ENCODE measurements at regions not wholly inside any gene's neighbourhood (a gene's known extent, or its start where the extent isn't known, plus 50 kb on each side); places are given as distances from the start of the nearest gene placed in this dataset.

DNA sequence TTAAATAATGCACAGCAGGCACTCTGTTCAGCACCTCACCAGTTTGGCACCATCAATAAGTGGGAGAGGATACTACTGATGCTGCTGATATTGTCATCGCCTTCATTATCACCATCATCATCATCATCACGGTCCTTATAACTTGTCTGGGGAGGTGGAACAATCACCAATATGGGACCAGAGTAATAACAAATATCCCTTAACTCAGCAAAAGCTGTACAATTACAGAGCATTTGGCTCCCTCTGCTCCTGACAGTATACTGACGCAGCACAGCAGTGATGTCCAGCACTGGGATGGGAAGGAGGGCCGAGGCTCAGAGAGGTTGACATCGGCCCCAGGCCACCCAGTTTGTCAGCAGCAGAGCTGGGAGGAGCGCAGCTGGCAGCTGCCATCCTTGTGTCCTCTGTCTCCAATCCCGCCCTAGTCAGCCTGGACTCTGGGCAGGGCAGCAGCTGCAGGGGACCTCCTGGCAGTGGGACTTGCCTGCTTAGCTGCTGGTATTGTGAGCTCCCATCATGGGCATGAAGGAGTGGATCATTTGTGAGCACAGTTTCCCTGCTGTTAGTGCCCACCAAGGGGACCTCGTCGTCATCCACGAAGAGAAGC lies 90.0 kb downstream of the DHCR7 start:
- H3K4me3 ChIP-seq (ENCODE audit: low read depth, low read length), result no peak overlapping the region
- ChIA-PET CTCF (interaction anchor here (1.4 kb wide), 1 partner anchor 16 kb away, joined by 3 read pairs; no protein-coding TSS in a partner anchor), POLR2A (no interaction called here)
- DNase-seq (ENCODE audit: low read depth, low spot score), result no peak
- TF ChIP-seq, protein P1, sequence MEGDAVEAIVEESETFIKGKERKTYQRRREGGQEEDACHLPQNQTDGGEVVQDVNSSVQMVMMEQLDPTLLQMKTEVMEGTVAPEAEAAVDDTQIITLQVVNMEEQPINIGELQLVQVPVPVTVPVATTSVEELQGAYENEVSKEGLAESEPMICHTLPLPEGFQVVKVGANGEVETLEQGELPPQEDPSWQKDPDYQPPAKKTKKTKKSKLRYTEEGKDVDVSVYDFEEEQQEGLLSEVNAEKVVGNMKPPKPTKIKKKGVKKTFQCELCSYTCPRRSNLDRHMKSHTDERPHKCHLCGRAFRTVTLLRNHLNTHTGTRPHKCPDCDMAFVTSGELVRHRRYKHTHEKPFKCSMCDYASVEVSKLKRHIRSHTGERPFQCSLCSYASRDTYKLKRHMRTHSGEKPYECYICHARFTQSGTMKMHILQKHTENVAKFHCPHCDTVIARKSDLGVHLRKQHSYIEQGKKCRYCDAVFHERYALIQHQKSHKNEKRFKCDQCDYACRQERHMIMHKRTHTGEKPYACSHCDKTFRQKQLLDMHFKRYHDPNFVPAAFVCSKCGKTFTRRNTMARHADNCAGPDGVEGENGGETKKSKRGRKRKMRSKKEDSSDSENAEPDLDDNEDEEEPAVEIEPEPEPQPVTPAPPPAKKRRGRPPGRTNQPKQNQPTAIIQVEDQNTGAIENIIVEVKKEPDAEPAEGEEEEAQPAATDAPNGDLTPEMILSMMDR (IDR thresholded peaks at IDR 0.05; ENCODE audit: insufficient read depth, low read length, missing control alignments), result no peak

DNA sequence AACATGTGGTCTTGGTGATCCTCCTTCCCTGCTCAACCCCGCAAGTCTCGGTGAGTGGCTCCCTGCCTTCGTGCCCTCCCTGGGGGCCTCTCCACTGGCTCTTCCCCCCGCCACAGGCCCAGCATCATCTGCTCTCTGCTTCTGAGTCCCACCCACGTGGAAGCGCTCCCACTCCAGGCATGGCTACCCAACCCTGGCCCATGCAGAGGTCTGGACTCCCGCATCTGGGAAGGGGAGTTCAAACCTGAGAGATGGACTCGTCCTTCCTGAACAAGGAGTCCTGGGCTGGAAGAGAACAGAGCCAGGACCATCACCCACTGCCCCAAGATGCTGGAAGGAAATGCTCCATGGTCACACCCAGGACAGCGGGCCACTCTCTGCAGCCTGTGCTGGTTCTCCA lies 90.8 kb downstream of the DHCR7 start:
- DNase-seq (ENCODE audit: low read depth, low spot score), result no peak
- ChIA-PET CTCF (no interaction called here), POLR2A (no interaction called here)
- H3K4me3 ChIP-seq (ENCODE audit: low read depth, low read length), result no peak overlapping the region
- TF ChIP-seq, protein P1 (IDR thresholded peaks at IDR 0.05; ENCODE audit: insufficient read depth, low read length, missing control alignments), result no peak

DNA sequence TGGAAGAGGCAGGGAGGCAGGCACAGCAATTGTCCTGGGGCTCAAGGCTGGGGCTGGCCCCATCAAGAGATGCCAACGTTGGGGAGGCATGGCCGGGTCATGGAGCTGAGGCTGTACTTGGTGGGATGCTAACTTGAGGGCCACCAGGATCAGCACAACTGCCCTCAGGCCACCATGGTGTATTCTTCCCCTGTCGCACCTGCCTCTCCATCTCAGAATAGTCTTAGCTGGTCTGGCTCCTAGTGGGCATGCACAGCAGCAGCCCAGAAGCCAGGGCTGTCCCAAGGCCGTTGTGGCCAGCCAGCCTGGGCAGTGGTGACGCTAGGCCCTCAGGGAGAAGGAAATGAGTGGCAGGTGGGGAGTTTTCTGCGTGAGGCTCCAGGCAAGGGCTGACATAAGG lies 91.3 kb downstream of the DHCR7 start:
- TF ChIP-seq, protein P1 (IDR thresholded peaks at IDR 0.05; ENCODE audit: insufficient read depth, low read length, missing control alignments), result no peak
- ChIA-PET CTCF (no interaction called here), POLR2A (no interaction called here)
- no peak for DNase-seq (ENCODE audit: low read depth, low spot score)
- H3K4me3 ChIP-seq (ENCODE audit: low read depth, low read length), result no peak overlapping the region

DNA sequence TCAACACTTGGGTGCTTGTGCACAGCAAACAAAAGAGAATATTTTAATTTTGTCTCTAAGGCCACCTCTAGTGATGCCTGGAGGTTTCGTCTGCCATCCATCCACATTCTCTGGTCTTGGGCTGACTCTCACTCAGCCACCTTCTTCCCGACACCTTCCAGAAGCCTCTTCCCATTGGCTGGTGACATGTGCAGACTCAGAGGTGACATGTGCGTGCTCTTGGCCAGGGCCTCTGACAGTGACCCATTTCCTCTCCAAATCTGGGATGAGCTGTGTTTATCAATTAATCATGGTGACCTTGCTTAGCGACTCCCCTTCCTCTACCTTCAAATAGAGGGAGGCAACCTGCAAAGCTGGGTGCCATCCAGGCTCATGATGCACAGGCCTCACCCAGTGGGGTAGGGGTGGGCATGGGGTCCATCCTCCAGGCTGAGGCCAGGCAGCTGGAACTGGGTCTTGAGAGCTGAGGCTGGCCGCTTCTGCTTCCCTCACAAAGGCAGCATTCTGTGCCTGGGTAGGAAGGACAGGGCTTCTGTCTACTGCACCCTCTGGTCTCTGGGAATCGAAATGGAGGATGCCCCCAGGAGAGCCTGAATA lies 91.8 kb downstream of the DHCR7 start:
- TF ChIP-seq, protein P1 (IDR thresholded peaks at IDR 0.05; ENCODE audit: insufficient read depth, low read length, missing control alignments), result no peak
- CTCF ChIA-PET, result no interaction called here
- POLR2A ChIA-PET, result no interaction called here
- DNase-seq (ENCODE audit: low read depth, low spot score), result no peak
- no peak overlapping the region for H3K4me3 ChIP-seq (ENCODE audit: low read depth, low read length)

DNA sequence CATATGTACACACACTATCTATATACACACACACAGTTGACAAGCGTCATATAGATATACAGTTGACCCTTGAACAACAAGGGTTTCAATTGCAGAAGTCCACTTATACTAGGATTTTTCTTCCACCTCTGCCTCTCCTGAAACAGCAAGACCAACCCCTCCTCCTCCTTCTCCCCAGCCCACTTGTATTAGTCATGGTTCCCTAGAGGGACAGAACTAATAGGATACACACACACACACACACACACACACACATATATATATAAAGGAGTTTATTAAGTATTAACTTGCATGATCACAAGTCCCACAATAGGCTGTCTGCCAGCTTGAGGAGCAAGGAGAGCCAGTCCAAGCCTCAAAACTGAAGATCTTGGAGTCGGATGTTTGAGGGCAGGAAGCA lies 92.9 kb downstream of the DHCR7 start:
- POLR2A ChIA-PET, result no interaction called here
- TF ChIP-seq, protein P1 (IDR thresholded peaks at IDR 0.05; ENCODE audit: insufficient read depth, low read length, missing control alignments), result no peak
- no peak overlapping the region for H3K4me3 ChIP-seq (ENCODE audit: low read depth, low read length)
- no peak for DNase-seq (ENCODE audit: low read depth, low spot score)
- CTCF ChIA-PET, result interaction anchor here (1.1 kb wide), 1 partner anchor 500 kb away, joined by 3 read pairs; no protein-coding TSS in a partner anchor

DNA sequence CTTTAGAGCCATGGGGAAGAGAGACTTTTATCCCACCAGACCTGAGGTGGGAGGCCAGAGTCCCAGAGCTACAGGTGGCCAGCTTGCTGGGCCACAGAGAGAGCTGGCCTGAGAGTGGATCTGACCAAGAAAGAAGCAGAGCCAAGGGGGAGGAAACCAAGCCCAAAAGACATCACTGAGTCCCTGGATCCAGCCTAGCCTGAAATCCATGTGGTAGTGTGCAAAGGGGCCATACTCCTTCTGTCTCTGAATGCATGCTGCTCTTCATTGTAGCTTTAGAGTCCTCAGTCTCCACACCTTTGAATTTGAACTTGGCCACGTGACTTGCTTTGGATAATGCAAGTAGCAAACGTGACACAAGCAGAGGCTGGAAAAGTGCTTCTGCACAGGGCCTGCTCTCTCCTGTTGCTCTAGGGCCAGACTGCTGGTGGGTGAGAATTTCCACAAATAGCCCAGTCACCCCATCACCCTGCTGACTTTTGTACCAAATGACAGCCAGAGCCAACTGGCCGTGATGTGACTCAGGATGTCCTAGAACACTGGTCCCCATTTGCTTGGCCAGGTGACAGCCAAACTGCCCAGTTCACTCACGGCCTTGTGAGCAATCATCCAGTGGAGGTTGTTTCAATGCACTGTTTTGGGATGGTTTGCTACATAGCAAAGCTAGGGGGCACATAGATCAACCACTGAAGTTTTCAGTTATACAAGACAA lies 93.6 kb downstream of the DHCR7 start:
- ChIA-PET CTCF (interaction anchor here (1.1 kb wide), 1 partner anchor 499 kb away, joined by 3 read pairs; no protein-coding TSS in a partner anchor), POLR2A (no interaction called here)
- TF ChIP-seq, protein P1 (IDR thresholded peaks at IDR 0.05; ENCODE audit: insufficient read depth, low read length, missing control alignments), result no peak
- H3K4me3 ChIP-seq (ENCODE audit: low read depth, low read length), result no peak overlapping the region
- no peak for DNase-seq (ENCODE audit: low read depth, low spot score)
